ENCODE measurements at regions not wholly inside any gene's neighbourhood (a gene's known extent, or its start where the extent isn't known, plus 50 kb on each side); places are given as distances from the start of the nearest gene placed in this dataset.

DNA sequence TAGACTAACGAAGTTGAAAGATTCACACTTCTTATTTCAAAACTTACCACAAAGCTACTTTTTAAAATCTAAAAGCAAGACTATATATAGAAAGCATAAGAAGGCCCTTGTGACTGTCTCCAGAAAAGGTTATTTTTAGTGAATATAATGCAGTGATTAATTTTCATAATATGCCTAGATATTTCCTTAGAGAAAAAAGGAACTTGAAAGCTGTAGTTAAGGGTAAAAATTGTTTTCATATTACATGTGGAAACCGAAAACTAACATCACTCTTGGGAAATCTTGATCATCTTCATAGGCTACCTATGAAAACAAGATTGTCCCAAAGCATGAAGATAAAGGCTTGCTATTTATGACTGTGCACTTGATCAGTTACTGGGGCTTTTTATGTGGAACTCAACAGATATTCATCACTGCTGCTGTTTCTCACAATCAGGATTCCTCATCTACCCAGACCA lies 223.2 kb downstream of the SH2D4B start:
- no peak for DNase-seq (ENCODE audit: low read depth)
- TF ChIP-seq, protein P1, sequence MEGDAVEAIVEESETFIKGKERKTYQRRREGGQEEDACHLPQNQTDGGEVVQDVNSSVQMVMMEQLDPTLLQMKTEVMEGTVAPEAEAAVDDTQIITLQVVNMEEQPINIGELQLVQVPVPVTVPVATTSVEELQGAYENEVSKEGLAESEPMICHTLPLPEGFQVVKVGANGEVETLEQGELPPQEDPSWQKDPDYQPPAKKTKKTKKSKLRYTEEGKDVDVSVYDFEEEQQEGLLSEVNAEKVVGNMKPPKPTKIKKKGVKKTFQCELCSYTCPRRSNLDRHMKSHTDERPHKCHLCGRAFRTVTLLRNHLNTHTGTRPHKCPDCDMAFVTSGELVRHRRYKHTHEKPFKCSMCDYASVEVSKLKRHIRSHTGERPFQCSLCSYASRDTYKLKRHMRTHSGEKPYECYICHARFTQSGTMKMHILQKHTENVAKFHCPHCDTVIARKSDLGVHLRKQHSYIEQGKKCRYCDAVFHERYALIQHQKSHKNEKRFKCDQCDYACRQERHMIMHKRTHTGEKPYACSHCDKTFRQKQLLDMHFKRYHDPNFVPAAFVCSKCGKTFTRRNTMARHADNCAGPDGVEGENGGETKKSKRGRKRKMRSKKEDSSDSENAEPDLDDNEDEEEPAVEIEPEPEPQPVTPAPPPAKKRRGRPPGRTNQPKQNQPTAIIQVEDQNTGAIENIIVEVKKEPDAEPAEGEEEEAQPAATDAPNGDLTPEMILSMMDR (IDR thresholded peaks at IDR 0.05; ENCODE audit: control insufficient read depth, extremely low read depth, insufficient read depth): no peak
- H3K4me3 ChIP-seq (ENCODE audit: low read depth, low read length): no peak overlapping the region

DNA sequence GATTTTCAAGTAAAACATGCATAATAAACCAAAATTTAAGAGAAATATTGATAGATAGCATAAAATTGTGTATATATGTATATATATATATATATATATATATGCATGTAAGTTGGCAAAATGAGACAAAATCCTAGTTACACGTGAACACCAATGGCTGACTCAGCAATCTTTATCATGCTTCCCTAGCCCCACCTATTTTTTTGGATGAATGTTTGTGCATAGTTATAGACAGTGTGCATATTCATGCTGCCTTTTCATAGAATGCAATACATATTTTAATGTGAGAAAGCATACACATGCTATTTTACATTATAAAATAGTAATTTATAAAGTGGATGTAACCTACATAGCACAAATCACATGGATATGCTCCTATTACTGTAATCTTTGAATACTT lies 230.3 kb downstream of the SH2D4B start:
- TF ChIP-seq, protein P1 (IDR thresholded peaks at IDR 0.05; ENCODE audit: control insufficient read depth, extremely low read depth, insufficient read depth): no peak

GRCh38 chr10:80769700-80770160 lies 232.0 kb downstream of the SH2D4B start:
- TF ChIP-seq, protein P1 (IDR thresholded peaks at IDR 0.05; ENCODE audit: control insufficient read depth, extremely low read depth, insufficient read depth): no peak

More for the DNA sequence above, 230.3 kb downstream of the SH2D4B start:
- no peak overlapping the region for H3K4me3 ChIP-seq (ENCODE audit: low read depth, low read length)
- no peak for DNase-seq (ENCODE audit: low read depth)

DNA sequence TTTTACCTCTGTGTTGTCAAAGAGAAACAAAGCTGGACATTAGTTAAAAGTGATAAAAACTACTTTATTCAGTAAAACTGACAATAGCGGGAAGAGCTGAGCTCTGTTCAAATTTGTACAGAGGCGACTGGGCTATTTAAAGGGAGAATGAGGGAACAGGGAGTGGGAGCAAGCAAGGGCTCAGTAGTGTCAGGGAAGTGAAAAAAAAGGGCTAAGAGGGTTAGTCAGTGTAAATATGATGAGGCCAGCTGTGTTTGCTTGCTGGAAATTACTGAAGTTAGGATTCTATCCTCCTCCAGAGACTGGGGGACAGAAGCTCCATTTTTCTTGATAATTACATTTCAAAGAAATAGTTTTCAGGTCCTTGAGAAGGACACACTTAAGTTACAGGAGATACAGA lies 232.5 kb downstream of the SH2D4B start:
- DNase-seq (ENCODE audit: low read depth): no peak
- H3K4me3 ChIP-seq (ENCODE audit: low read depth, low read length): no peak overlapping the region
- TF ChIP-seq, protein P1 (IDR thresholded peaks at IDR 0.05; ENCODE audit: control insufficient read depth, extremely low read depth, insufficient read depth): no peak

More at GRCh38 chr10:80769700-80770160, 232.0 kb downstream of the SH2D4B start:
- no peak overlapping the region for H3K4me3 ChIP-seq (ENCODE audit: low read depth, low read length)
- no peak for DNase-seq (ENCODE audit: low read depth)

GRCh38 chr10:80771285-80771684 lies 233.6 kb downstream of the SH2D4B start:
- no peak overlapping the region for H3K4me3 ChIP-seq (ENCODE audit: low read depth, low read length)
- no peak for DNase-seq (ENCODE audit: low read depth)
- TF ChIP-seq, protein P1 (IDR thresholded peaks at IDR 0.05; ENCODE audit: control insufficient read depth, extremely low read depth, insufficient read depth): no peak

DNA sequence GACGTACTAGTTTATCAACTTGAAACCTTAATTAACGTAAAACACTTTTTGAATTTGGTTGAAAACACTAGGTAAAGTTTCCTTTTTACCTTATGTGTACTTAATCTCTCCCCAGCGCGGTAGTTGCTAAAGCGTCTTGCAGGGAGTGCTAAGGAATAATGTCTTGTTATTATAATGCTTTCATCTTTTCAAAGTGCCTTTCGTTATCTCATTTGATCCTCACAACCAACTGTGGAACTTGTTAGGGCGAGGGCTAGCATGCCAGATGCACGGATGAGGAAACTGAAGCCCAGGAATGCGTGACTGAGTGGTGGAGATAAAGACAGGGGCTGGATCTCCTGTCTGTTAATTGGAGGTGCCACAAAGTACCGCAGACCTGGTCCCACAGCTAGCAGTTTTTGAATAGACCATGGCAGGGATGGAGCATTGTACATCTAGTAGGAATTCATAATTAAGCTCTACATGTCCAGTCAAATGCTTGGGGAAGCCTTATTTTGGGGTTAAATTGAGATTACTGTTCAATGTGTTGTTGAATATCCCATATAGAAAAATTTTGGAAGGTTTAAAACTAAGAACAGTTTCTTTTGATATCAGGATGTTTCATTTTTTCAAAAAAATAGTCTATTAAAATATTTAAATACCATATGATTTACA lies 234.3 kb downstream of the SH2D4B start:
- no peak for DNase-seq (ENCODE audit: low read depth)
- TF ChIP-seq, protein P1 (IDR thresholded peaks at IDR 0.05; ENCODE audit: control insufficient read depth, extremely low read depth, insufficient read depth): no peak
- no peak overlapping the region for H3K4me3 ChIP-seq (ENCODE audit: low read depth, low read length)

- TF ChIP-seq, protein P1 (IDR thresholded peaks at IDR 0.05; ENCODE audit: control insufficient read depth, extremely low read depth, insufficient read depth): no peak
- no peak overlapping the region for H3K4me3 ChIP-seq (ENCODE audit: low read depth, low read length)
- no peak for DNase-seq (ENCODE audit: low read depth)
These were observed 234.9 kb downstream of the SH2D4B start for GRCh38 chr10:80772596-80772995.

All from LNCaP clone FGC (cell line).